Muscle of back (tissue), 3 donors: ENCODE measurements at regions not wholly inside any gene's neighbourhood (a gene's known extent, or its start where the extent isn't known, plus 50 kb on each side); places are given as distances from the start of the nearest gene placed in this dataset.
A peak's percentile ranks its signal among the peaks of the same experiment; 100 is the strongest.

Experiments used
- DNase-seq, 3 donors: peaks; one replicate each; pipeline versions ENCODE4 v3.0.0 to v3.0.0-alpha.2; 2013

DNA sequence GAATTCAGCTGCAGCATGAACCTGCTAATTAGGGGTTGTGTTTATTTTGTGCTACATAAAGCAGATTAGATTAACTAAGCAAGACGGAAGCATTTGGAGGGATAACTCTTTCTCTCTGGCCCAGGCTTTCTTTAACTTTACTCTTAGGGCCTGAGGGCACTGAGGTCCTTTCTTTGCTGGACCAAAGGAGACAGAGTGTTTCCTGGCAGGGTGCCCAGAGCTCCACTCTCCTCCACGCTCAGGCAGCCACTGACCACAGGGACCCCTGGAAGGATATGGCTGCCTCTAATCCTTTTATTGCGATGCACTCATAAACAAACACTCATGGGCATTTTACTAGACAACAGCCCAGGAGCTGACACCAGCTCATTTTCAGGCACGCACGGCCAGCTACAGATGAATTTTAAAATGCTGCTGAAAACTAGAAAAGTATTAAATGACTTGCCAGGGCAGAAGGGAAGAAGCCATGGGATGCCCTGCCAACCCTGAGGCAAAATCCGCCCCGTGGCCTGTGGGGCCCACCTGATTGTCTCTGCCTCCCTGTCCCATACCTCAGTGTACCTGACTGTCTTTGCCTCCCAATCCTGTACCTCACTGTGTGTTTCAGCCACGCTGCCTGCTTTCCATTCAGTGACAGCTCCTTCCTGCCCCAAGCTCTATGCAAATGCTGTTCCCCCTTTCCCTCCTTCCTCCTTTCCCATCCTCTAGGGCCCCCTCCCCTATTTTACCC is 192.6 kb upstream of the NAV2 start:
- peak in 1 of 3 donors; percentile 10 for DNase-seq

DNA sequence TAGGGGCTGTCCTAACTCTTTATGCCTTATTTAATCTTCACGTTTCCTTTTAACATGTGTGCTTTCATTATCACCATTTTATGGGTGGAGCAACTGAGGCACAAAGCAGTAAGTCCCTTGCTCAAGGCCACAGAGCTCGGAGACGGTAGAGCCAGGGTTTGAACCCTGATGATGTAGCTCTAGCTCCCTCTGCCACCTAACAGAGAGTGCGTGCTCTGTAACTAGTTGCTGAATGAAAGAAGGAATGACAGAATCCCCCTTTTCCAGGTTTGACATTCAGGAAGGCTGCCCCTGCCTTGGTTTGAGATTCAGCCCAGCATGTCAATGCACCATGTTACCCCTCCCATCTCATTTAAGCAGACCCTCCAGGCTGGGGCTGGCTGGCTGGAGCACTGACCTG is 193.3 kb upstream of the NAV2 start:
- no peak for DNase-seq

DNA sequence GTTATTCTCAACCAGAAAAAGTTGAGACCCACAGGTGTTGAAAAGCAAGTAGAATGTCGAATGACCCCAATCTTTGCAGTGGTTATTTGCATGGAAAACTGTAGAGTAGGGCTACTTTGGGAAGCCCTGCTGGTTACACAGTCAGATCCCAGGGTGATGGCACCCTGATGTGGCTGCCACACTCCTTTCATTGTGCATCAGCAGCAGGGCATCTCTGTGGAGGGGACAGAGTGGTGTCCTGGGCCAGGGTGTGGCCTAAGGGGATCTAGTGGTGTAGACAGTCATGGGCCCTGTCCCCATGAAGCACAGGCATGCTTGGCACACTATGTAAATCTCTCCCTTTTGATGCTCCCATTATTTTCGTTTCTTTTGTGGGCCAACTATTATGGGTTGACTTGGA is 199.4 kb upstream of the NAV2 start:
- no peak for DNase-seq

DNA sequence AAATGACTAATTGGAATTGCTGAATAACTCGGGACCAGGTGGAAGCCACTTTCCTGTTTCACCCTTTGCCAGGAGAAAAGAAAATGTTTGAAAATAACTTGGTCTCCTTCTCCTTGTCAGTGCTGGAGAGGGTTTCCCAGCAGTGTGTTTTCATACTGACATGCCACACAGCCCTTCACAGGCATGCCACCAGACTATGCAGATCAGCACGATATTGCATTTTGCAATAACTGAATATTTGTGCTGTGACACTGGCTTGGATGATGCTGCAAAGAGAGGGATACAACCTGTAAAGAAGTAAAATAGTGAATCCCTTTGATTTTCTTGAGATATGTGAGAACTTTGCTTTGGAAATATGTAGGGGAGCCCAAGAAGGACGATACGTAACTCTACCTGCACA is 200.0 kb upstream of the NAV2 start:
- DNase-seq = no peak

DNA sequence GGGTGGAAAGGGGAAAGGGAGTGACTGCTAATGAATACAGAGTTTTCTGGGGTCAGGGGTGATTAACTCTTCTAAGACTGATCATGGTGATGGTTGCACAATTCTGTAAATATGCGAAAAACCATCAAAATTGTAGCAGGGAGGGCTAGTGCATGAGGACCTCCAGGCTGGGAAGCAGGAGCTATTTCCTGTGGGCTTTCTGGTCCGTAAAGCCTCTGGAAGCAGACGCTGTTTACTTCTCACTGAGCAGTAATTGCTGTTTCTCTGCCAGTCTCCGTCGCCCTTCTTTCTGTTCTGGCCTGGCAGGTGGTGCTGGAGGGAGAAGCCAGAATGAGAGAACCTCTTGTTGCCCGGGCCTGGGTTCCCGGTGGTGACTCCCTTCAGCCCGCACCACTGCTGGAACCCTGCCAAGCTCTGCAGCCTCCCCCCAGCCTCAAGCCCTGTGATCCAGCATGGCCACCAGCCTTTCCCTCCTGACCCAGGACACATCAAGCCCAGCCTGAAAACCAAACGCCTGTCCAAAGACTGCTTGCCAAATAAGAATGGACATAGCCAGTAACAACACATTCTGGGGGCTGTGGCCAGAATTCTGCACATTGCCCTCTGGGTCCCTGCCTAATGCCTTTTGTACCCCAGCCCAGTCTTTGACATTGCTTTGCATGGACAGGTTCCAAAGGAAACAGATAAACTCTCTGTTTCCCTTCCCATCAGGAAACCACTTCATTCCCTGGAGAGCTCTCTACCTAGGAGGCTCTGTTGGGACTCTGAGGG is 201.0 kb upstream of the NAV2 start:
- DNase-seq = peak in 1 of 3 donors; percentile 10

DNA sequence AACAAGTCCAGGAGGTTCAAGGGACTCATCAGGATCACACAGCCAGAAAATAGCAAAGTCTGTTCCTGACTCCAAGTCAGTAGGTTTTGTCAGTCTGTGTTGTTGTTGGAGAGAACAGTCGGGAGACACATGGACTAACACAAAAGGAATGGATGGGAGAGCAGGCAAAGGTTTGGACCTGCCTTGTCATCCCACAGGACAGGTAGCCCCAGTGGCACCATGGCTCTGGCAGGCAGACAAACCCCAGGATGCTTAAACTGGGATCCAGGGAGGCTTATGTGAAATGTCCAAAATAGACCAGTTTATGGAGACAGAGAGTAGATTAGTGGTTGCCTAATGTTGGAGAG is 201.6 kb upstream of the NAV2 start:
- DNase-seq = no peak

DNA sequence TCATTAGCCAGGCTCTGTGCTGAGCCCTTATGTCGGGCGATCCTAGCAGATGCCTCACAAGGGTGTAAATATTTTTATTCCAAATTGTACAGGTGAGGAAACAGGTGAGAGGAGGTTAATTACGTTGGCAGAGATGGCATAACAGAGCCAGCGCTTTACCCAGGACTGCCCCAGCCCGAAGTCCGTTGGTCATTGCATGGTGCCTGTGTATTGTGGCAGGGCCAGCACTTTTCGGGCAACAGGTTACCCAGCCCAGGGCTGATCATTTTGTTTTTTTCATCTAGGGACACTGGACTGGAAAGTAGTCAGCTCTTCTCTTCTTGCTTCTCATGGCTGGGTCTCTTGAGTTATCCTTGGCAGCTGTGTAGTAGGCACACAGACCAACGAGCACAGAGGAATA is 202.2 kb upstream of the NAV2 start:
- no peak for DNase-seq

DNA sequence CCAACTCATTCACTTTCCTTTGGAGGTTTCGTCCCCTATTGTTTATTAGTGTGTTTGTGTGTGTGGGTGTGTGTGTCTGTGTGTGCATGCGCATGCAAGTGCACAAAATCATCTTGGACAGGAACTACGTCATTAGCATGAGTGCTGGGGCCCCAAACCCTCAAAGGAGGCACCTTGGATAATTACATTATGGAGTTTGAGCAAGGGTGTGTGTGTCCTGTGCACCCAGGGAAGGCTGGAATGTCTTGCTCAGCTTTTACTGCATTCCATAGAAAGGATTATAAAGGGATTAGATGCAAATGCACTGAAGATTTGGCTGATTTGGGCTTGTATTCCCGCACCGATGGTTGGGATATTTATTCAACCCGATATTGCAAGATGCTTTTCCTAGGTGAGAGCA is 203.4 kb upstream of the NAV2 start:
- no peak for DNase-seq

DNA sequence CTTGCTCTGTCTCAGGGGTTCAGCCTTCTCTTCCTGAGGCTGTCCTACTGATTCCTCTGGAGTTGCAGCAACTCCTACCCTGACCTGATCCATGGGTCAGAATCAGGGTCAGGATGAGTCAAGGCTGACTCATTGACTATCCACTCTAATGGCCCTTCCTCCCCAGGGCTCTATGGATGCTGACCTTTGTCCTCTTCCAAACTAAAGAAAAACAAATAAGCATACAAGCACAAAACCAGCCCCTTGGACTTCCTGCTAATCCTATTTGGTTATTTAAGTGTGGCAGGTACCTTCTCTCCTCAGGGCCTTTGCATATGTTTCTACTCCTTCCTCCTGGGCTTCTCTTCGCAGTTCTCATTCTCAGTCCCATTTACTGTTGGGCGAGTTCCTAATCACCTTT is 204.5 kb upstream of the NAV2 start:
- DNase-seq = no peak

DNA sequence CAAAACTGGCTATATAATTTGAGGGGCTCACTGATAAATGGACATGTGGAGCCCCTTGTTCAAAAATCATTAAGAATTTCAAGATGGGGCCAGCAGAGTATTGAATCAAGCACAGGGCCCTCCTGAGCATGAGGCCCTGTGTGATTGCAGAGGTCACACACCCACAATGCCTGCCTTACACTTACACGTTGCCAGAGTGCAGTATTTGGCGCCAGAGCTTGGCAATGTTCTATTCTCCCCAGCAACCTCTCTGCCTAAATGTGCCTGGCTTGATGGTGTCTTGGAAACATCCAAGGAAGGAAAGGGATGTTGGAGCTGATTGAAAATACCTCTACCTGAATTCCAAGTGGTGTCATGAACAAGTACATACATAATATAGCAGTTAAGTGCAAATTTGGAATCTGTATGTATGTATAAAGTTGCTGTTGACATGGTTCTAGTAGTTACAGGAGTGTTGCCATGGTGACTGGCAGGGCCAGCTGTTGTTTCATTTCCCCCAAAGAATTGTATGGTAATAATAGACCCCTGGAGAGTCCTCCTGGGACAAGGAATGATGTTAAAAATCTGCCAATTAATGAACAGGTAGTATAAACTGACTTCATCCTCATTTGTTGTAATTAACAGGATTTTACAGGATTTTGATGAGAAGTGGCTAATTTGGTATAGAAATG is 205.7 kb upstream of the NAV2 start:
- DNase-seq = no peak

DNA sequence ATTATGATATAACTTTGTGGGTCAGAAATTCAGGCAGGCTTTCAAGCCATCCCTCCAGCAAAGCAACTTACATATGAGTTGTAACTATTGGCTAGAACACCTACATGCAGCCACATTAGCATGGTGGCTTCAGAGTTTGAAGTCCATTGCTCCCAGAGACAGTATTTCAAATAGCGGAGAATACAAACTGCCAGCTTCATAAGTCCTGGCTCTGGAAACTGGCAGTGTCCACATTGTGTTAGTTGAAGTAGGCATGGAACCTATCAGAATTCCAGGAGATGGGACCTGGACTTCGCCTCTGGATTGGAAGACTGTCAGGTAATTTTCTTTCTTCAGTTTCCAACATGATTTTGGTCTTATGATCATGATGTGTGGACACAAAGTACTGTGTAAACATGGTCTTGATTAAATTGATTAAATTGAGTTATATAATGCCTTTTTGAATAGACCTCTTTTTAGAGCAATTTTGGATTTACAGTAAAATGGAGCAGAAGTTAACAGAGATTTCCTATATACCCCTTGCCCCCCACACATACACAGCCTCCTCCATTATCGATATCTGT is 209.9 kb upstream of the NAV2 start:
- DNase-seq = no peak

DNA sequence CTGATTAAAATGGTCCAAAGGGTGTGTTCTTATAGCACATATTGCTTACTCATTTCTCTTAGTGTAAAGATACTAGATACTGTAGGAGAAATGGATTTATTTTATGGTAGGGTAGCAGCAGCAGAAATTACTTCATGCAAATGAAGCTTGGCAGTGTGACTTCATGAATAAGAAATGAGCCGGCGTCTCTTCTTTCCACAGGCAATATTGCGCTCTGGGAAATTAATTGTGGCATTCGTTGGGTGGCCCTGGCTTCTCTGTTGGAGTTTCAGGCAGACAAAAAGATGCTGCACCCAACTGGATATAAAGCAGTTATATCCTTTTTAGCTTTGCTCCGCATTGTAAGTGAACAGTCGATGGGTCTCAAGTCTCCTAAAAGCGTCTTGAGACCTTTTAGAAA is 211.0 kb upstream of the NAV2 start:
- DNase-seq = no peak

DNA sequence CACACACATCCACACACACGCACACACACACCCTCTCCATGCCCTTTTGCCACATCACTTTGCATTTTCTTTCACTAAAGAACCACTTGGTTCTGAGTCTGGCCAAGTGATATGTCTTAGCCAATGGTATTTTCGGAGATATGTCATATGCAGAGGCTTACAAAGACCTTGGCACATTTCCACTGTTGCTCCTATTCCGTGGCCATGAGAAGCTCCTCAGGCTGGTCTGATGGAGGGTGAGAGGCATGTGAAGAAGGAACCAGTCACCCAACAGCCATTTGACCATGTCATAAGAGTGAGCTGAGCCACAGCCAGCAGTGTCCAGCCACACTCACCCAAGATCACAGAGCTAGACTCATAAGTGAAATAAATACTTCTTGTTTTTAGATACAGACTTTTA is 212.6 kb upstream of the NAV2 start:
- no peak for DNase-seq

DNA sequence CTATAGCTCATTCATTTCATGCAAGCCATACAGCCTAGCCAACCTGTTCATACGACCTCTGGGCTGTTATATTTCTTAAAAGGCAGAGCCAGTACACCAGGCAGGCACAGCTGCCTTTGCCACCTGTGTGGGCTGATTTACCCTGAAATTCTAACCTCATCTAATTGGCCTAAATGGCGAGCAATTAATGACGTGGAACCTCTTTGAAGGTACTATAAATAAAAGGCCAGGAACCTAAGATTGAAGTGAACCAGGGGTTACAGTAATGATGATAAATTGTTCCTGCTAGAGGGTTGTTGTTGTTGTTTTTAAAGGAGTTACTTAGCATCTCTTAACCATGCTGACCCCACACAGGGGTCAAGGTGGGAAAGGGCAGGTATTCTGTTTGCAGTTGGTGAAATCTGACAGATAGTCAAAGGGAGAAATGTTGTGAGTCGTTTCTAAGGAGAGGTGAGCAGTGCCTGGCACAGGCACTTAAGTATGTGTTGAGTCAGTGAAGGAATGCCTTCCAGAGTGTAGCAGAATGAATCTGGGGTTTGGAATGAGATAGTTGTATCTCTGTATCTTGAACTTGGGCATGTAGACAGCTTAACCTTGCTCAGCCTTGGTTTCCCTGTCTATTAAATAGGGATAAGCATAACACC is 213.5 kb upstream of the NAV2 start:
- no peak for DNase-seq

DNA sequence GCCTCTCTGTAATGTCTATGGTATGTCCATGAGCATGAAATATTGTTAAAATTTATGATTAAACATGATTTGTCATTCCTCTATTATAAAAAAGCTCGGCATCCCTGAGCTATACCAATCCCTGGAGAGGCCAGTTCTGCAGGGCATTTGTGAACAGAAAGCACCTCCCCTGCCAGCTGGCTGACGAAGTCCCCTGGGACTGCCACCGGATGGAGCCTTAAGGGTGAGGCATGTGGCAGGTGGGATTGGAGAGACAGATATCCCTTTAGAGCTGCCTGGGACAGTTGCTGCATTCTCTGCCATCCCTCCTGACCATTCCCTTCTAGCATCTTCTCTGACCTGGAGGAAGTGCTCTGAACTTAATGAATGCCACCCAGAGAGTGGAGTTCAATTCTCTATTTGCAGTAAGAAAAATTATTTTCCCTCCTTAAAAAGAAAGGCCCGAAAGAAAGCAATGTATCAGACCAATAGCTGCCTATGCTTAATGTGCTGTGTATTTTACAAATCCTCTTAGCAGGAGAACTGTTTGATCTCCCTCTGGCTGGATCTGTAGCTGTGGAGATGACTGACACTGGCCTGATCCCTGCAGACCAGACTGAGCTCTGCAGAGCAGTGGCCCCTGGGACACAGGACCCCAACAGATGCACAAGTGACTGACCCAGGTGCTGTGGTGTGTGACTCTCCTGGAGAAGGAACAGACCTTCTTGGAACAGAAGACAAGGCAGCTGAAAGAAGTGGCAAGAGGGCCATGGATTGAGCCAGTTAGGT is 219.0 kb upstream of the NAV2 start:
- DNase-seq = no peak

DNA sequence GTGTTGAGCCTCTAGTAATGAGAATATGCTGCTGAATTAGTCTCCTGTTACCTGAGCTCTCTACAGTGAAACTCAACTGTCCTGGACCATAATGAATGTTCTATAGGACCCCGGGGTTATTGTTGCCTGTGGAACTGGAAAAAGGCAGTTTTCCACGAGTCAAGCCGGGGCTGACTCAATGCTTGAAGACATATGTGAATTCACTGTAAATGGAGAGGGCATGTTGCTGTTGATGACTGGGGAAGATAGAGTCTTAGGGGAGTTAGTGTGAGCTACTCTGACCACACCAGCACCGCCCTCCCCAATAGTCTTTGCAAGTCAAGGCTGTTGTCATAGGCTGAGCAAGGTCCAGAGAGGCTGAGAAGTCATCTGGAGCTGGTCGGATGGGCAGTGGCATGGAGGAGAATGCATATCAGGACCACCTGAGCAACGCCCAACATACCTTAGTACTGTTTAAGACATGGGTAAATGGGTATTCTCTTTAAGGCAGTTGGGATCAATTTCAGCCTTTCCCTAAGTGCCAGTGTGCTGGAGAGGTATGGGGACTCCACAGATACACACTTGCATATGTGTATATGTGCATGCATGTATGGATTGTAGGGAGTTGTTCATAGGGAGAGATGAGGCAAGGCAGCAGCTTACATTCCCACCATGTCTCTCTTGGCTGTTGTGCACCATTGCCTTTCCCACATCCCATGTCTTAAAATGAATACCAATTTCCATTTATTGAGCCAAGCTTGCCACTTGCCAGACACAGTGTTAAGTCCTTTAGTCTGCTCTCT is 230.1 kb upstream of the NAV2 start:
- no peak for DNase-seq

DNA sequence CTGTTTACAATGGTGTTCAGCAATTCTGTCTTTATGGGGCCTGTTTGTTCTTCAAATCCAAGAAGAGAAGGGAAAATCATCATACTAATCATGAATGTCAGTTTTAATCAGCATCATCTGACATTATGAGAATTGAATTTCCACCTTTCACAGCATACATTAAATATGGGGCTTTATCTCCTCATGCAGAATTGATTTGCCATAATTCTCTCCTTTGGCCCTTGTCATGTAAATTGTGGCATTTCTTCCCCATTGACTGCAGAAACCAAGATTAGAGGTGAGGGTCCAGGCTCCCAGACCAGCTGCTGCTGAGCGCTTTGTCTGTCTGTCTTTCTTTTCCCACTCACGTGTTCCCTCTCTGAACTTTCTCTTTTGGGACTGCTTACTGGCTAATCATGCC is 232.1 kb upstream of the NAV2 start:
- DNase-seq = no peak

DNA sequence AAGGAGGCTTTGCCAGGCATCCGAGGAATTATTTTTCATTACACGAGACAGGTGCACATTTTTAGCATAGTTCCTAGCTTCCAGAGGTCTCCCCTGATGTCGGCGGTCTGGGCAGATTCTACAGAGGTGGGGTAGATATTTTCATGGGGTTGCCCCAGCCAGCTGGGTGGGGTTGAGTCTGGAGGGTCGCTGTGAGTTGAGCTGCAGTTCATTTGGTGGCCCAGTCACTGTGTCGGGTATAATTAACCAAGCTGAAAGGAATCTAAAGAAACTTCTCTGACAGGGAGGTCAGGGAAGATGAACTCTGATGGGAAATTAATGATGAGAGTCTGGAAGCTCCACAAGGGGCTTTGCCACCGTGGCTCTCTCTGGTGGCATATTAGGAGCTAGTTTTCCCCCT is 233.7 kb upstream of the NAV2 start:
- DNase-seq = no peak

DNA sequence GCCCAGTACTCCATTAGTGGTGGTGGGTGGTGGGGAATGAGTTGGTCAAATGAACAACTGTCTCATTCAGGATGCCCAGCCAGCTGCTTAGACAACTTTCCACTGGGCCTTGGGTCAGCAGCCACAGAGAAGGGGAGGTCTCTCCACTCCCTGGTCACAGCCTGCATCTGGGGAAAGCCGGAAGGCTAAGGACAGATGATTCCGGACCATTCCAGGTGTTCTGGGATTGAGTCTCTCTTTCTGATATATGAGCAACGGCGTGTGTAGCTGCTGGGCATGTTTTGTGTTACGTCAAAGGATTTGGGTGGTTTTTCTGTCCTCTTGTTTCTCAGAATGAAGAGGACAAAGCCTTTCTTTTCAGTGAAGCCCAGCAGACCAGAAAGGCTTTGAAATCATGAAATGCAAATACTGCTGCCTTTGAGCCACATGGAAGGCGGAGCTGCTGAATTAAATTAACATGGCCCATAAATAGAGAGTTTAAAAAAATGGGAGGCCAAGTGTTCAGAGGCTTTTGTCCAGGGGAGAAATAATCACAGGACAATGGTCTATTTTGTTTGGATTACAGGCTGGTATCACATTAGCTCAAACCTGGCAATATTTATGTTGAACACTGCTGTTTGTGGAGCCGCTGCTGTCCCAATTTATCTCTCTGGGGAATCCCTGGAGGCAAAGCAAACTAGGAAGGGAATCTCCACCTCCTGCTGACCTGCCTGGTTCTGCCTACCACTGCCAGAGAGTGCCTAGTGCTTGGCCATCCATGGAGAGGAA is 234.4 kb upstream of the E2F8 start:
- DNase-seq = peak in 1 of 3 donors; percentile 5

DNA sequence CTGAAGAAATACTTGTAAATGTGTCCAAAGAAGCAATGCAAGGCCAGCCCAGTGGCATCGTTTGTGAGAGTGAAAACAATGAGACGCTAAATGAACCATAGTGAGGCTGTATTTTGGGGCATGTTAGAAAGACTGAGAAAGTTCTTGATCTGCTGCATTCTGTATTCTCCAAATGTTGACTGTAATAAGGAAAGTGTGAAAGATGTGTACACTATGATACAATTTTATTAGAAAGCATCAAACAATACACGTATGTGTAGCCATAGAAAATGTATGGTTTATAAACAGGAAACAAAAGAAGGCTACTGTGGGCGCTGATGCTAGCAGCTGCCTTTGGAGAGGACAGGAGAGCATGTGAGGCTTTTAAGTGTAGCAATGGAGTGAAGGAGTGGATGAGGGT is 233.5 kb upstream of the E2F8 start:
- DNase-seq = no peak
